Cardiac muscle cell (in vitro differentiated cells and primary cell): ENCODE measurements at regions not wholly inside any gene's neighbourhood (a gene's known extent, or its start where the extent isn't known, plus 50 kb on each side); places are given as distances from the start of the nearest gene placed in this dataset.

Experiments used
- DNase-seq, 2 donors: peaks; one replicate each; pipeline versions ENCODE4 v3.0.0 to v3.0.0-alpha.2; 2010 to 2017; ENCODE audit warnings: low read depth in 1 of 2, low spot score in 1 of 2
- H3K27ac ChIP-seq: fragments of 200-600 bp; sonication (generic); 2 replicates; pipeline ENCODE4 v1.5.1; 2016
- H3K27me3 ChIP-seq: fragments of 200-600 bp; sonication (generic); 2 replicates; pipeline ENCODE4 v1.6.0; 2016; ENCODE audit warnings: control low read depth
- H3K36me3 ChIP-seq: fragments of 200-600 bp; sonication (generic); 2 replicates; pipeline ENCODE4 v1.5.1; 2016; ENCODE audit warnings: control low read depth
- H3K4me1 ChIP-seq: fragments of 200-600 bp; sonication (generic); 2 replicates; pipeline ENCODE4 v1.8.1; 2017; ENCODE audit warnings: low read depth, mild to moderate bottlenecking, mixed run types
- H3K4me3 ChIP-seq: fragments of 200-600 bp; sonication (generic); 2 replicates; pipeline ENCODE4 v1.5.1; 2016; ENCODE audit warnings: mild to moderate bottlenecking
- H3K9me3 ChIP-seq: fragments of 200-600 bp; sonication (generic); 2 replicates; pipeline ENCODE4 v1.5.1; 2017; ENCODE audit warnings: low read depth, mild to moderate bottlenecking, control low read depth
- CTCF ChIP-seq: IDR thresholded peaks from 2 replicates; pipeline ENCODE4 v1.5.1; 2012; ENCODE audit warnings: low read depth, mild to moderate bottlenecking, low read length

- no peak overlapping the region for H3K27ac ChIP-seq
- peaks cover 43% of the 10 kb centered on the region for H3K4me1 ChIP-seq
- no peaks in the 10 kb centered on the region for H3K36me3 ChIP-seq
- DNase-seq: no peak
- H3K9me3 ChIP-seq: no peaks in the 10 kb centered on the region
- no peak for TF ChIP-seq CTCF
- H3K4me3 ChIP-seq: no peak overlapping the region
- H3K27me3 ChIP-seq: no peaks in the 10 kb centered on the region
These were observed 491.8 kb downstream of the LMO7 start for GRCh38 chr13:76127922-76128321.

GRCh38 chr13:76123548-76123947, 487.4 kb downstream of the LMO7 start:
- Histone ChIP-seq H3K27me3 (no peaks in the 10 kb centered on the region), H3K4me1 (no peaks in the 10 kb centered on the region), H3K36me3 (no peaks in the 10 kb centered on the region), H3K4me3 (no peak overlapping the region), H3K27ac (no peak overlapping the region), H3K9me3 (no peaks in the 10 kb centered on the region)
- no peak for TF ChIP-seq CTCF
- no peak for DNase-seq

GRCh38 chr13:76116751-76117360, 480.7 kb downstream of the LMO7 start:
- no peak for DNase-seq
- Histone ChIP-seq H3K36me3 (no peaks in the 10 kb centered on the region), H3K27me3 (no peaks in the 10 kb centered on the region), H3K27ac (no peak overlapping the region), H3K4me3 (no peak overlapping the region), H3K4me1 (no peaks in the 10 kb centered on the region), H3K9me3 (no peaks in the 10 kb centered on the region)
- no peak for TF ChIP-seq CTCF

- no peaks in the 10 kb centered on the region for H3K9me3 ChIP-seq
- no peaks in the 10 kb centered on the region for H3K4me1 ChIP-seq
- H3K27ac ChIP-seq: no peak overlapping the region
- H3K36me3 ChIP-seq: no peaks in the 10 kb centered on the region
- no peak for DNase-seq
- no peaks in the 10 kb centered on the region for H3K27me3 ChIP-seq
- no peak for TF ChIP-seq CTCF
- H3K4me3 ChIP-seq: no peak overlapping the region
These were observed 470.6 kb downstream of the LMO7 start for GRCh38 chr13:76106763-76107162.

- Histone ChIP-seq H3K36me3 (no peaks in the 10 kb centered on the region), H3K4me3 (no peak overlapping the region), H3K27ac (no peak overlapping the region), H3K27me3 (no peaks in the 10 kb centered on the region), H3K4me1 (no peaks in the 10 kb centered on the region), H3K9me3 (no peaks in the 10 kb centered on the region)
- DNase-seq: no peak
- no peak for TF ChIP-seq CTCF
These were observed 458.5 kb downstream of the LMO7 start for GRCh38 chr13:76094645-76095044.

GRCh38 chr13:76091076-76091475, 454.9 kb downstream of the LMO7 start:
- TF ChIP-seq CTCF: no peak
- no peaks in the 10 kb centered on the region for H3K9me3 ChIP-seq
- H3K27me3 ChIP-seq: no peaks in the 10 kb centered on the region
- no peaks in the 10 kb centered on the region for H3K36me3 ChIP-seq
- no peaks in the 10 kb centered on the region for H3K4me1 ChIP-seq
- H3K4me3 ChIP-seq: no peak overlapping the region
- DNase-seq: no peak
- no peak overlapping the region for H3K27ac ChIP-seq
